ENCODE measurements at regions not wholly inside any gene's neighbourhood (a gene's known extent, or its start where the extent isn't known, plus 50 kb on each side); places are given as distances from the start of the nearest gene placed in this dataset.

GRCh38 chrX:30493348-30493747 lies 84.2 kb downstream of the TASL start:
- no peak for ATAC-seq
- POLR2A ChIA-PET, result no interaction called here
- no peaks in the 10 kb centered on the region for H3K4me1 ChIP-seq (ENCODE audit: control insufficient read depth, insufficient read depth, low read length)
- no peak for DNase-seq (ENCODE audit: low read depth, low spot score)
- no peak overlapping the region for H3K4me3 ChIP-seq (ENCODE audit: low read depth in 2 of 2, low read length in 2 of 2)
- H3K27me3 ChIP-seq (ENCODE audit: control insufficient read depth, insufficient read depth, low read length), result no peaks in the 10 kb centered on the region
- BruUV-seq (replicated peaks), result no TSS peak
- intact Hi-C loops (cut with micrococcal nuclease; ENCODE audit: unreplicated experiment), result no loop called here
- no peaks in the 10 kb centered on the region for H3K36me3 ChIP-seq (ENCODE audit: control insufficient read depth, insufficient read depth, low read length)
- H3K27ac ChIP-seq (ENCODE audit: low read length), result no peak overlapping the region
- H3K9me3 ChIP-seq (ENCODE audit: control insufficient read depth, insufficient read depth, low read depth, low read length), result no peaks in the 10 kb centered on the region
- in situ Hi-C loops (cut with HindIII; ENCODE audit: low pct_unique_long_range_greater_than_20kb, low sequenced_read_pairs), result no loop called here
- no peak for TF ChIP-seq SIN3A (IDR thresholded peaks at IDR 0.05; ENCODE audit: borderline replicate concordance, insufficient read depth, low read depth, low read length)
- no peak for TF ChIP-seq POLR2AphosphoS5 (IDR thresholded peaks at IDR 0.05; ENCODE audit: low read depth, low read length)
- TF ChIP-seq CTCF (IDR thresholded peaks at IDR 0.05), result 0 out of 2 replicates have a peak, but pooled peaks have one; percentile 3
- no peak for TF ChIP-seq REST (IDR thresholded peaks at IDR 0.05; ENCODE audit: insufficient read depth in 1 of 2, low read depth in 2 of 2, low read length in 1 of 2)
- TF ChIP-seq TCF7L2 (IDR thresholded peaks at IDR 0.05; ENCODE audit: low read depth, low read length), result no peak
- CTCF ChIA-PET, result no interaction called here

- no peak overlapping the region for H3K4me3 ChIP-seq (ENCODE audit: low read depth in 2 of 2, low read length in 2 of 2)
- no peaks in the 10 kb centered on the region for H3K27me3 ChIP-seq (ENCODE audit: control insufficient read depth, insufficient read depth, low read length)
- H3K27ac ChIP-seq (ENCODE audit: low read length), result no peak overlapping the region
- intact Hi-C loops (cut with micrococcal nuclease; ENCODE audit: unreplicated experiment), result no loop called here
- TF ChIP-seq CTCF (IDR thresholded peaks at IDR 0.05) (peak; percentile 51), TCF7L2 (IDR thresholded peaks at IDR 0.05; ENCODE audit: low read depth, low read length) (no peak)
- no peaks in the 10 kb centered on the region for H3K4me1 ChIP-seq (ENCODE audit: control insufficient read depth, insufficient read depth, low read length)
- DNase-seq (ENCODE audit: low read depth, low spot score), result no peak
- ATAC-seq, result no peak
- CTCF ChIA-PET, result interaction anchor here (0.6 kb wide), 1 partner anchor 293 kb away, joined by 3 read pairs; no protein-coding TSS in a partner anchor
- H3K9me3 ChIP-seq (ENCODE audit: control insufficient read depth, insufficient read depth, low read depth, low read length), result no peaks in the 10 kb centered on the region
- in situ Hi-C loops (cut with HindIII; ENCODE audit: low pct_unique_long_range_greater_than_20kb, low sequenced_read_pairs), result no loop called here
- H3K36me3 ChIP-seq (ENCODE audit: control insufficient read depth, insufficient read depth, low read length), result no peaks in the 10 kb centered on the region
- no TSS peak for BruUV-seq (replicated peaks)
- POLR2A ChIA-PET, result no interaction called here
Observed at GRCh38 chrX:30489323-30489722, 88.2 kb downstream of the TASL start.

- no peaks in the 10 kb centered on the region for H3K27me3 ChIP-seq (ENCODE audit: control insufficient read depth, insufficient read depth, low read length)
- no peak overlapping the region for H3K4me3 ChIP-seq (ENCODE audit: low read depth in 2 of 2, low read length in 2 of 2)
- no peaks in the 10 kb centered on the region for H3K4me1 ChIP-seq (ENCODE audit: control insufficient read depth, insufficient read depth, low read length)
- ATAC-seq, result no peak
- no peak overlapping the region for H3K27ac ChIP-seq (ENCODE audit: low read length)
- H3K36me3 ChIP-seq (ENCODE audit: control insufficient read depth, insufficient read depth, low read length), result no peaks in the 10 kb centered on the region
- DNase-seq (ENCODE audit: low read depth, low spot score), result no peak
- ChIA-PET CTCF (no interaction called here), POLR2A (no interaction called here)
- TF ChIP-seq TCF7L2 (IDR thresholded peaks at IDR 0.05; ENCODE audit: low read depth, low read length), result no peak
- peak; percentile 26; the same call in 1 of the 2 replicates for TF ChIP-seq CTCF (IDR thresholded peaks at IDR 0.05)
- no peak for TF ChIP-seq POLR2AphosphoS5 (IDR thresholded peaks at IDR 0.05; ENCODE audit: low read depth, low read length)
- in situ Hi-C loops (cut with HindIII; ENCODE audit: low pct_unique_long_range_greater_than_20kb, low sequenced_read_pairs) (no loop called here), intact Hi-C loops (cut with micrococcal nuclease; ENCODE audit: unreplicated experiment) (no loop called here)
- no TSS peak for BruUV-seq (replicated peaks)
- no peaks in the 10 kb centered on the region for H3K9me3 ChIP-seq (ENCODE audit: control insufficient read depth, insufficient read depth, low read depth, low read length)
Observed at GRCh38 chrX:30488092-30488491, 89.5 kb downstream of the TASL start.

All from Panc1 (cell line).